ENCODE measurements at regions not wholly inside any gene's neighbourhood (a gene's known extent, or its start where the extent isn't known, plus 50 kb on each side); places are given as distances from the start of the nearest gene placed in this dataset.

- H3K27ac ChIP-seq (ENCODE audit: low read length), result no peak overlapping the region
- H3K27me3 ChIP-seq (ENCODE audit: control insufficient read depth, insufficient read depth, low read length), result no peaks in the 10 kb centered on the region
- H3K4me1 ChIP-seq (ENCODE audit: control insufficient read depth, low read depth, low read length), result no peaks in the 10 kb centered on the region
- no peaks in the 10 kb centered on the region for H3K36me3 ChIP-seq (ENCODE audit: control insufficient read depth, low read depth, low read length)
- H3K9me3 ChIP-seq (ENCODE audit: control insufficient read depth, low read depth, low read length), result no peaks in the 10 kb centered on the region
- H3K9ac ChIP-seq (ENCODE audit: low read length), result no peak overlapping the region
- no peak overlapping the region for H3K4me3 ChIP-seq (ENCODE audit: low read length)
Measured at GRCh38 chr5:168073311-168073710, 218.1 kb upstream of the WWC1 start.

GRCh38 chr5:168073991-168074800, 217.2 kb upstream of the WWC1 start:
- Histone ChIP-seq H3K9me3 (ENCODE audit: control insufficient read depth, low read depth, low read length) (no peaks in the 10 kb centered on the region), H3K27ac (ENCODE audit: low read length) (no peak overlapping the region), H3K27me3 (ENCODE audit: control insufficient read depth, insufficient read depth, low read length) (no peaks in the 10 kb centered on the region), H3K9ac (ENCODE audit: low read length) (no peak overlapping the region), H3K36me3 (ENCODE audit: control insufficient read depth, low read depth, low read length) (no peaks in the 10 kb centered on the region), H3K4me1 (ENCODE audit: control insufficient read depth, low read depth, low read length) (no peaks in the 10 kb centered on the region), H3K4me3 (ENCODE audit: low read length) (no peak overlapping the region)

GRCh38 chr5:168075387-168075786, 216.1 kb upstream of the WWC1 start:
- H3K4me1 ChIP-seq (ENCODE audit: control insufficient read depth, low read depth, low read length), result no peaks in the 10 kb centered on the region
- no peaks in the 10 kb centered on the region for H3K27me3 ChIP-seq (ENCODE audit: control insufficient read depth, insufficient read depth, low read length)
- H3K9me3 ChIP-seq (ENCODE audit: control insufficient read depth, low read depth, low read length), result no peaks in the 10 kb centered on the region
- no peak overlapping the region for H3K27ac ChIP-seq (ENCODE audit: low read length)
- no peak overlapping the region for H3K4me3 ChIP-seq (ENCODE audit: low read length)
- no peak overlapping the region for H3K9ac ChIP-seq (ENCODE audit: low read length)
- H3K36me3 ChIP-seq (ENCODE audit: control insufficient read depth, low read depth, low read length), result no peaks in the 10 kb centered on the region

GRCh38 chr5:168076561-168076991, 214.9 kb upstream of the WWC1 start:
- H3K9ac ChIP-seq (ENCODE audit: low read length), result no peak overlapping the region
- no peak overlapping the region for H3K4me3 ChIP-seq (ENCODE audit: low read length)
- H3K4me1 ChIP-seq (ENCODE audit: control insufficient read depth, low read depth, low read length), result no peaks in the 10 kb centered on the region
- H3K27me3 ChIP-seq (ENCODE audit: control insufficient read depth, insufficient read depth, low read length), result no peaks in the 10 kb centered on the region
- no peak overlapping the region for H3K27ac ChIP-seq (ENCODE audit: low read length)
- H3K36me3 ChIP-seq (ENCODE audit: control insufficient read depth, low read depth, low read length), result no peaks in the 10 kb centered on the region
- H3K9me3 ChIP-seq (ENCODE audit: control insufficient read depth, low read depth, low read length), result no peaks in the 10 kb centered on the region

- no peaks in the 10 kb centered on the region for H3K4me1 ChIP-seq (ENCODE audit: control insufficient read depth, low read depth, low read length)
- H3K27ac ChIP-seq (ENCODE audit: low read length), result no peak overlapping the region
Measured at GRCh38 chr5:168085261-168086031, 206.0 kb upstream of the WWC1 start.

GRCh38 chr5:168086104-168086610, 205.3 kb upstream of the WWC1 start:
- Histone ChIP-seq H3K9ac (ENCODE audit: low read length) (no peak overlapping the region), H3K9me3 (ENCODE audit: control insufficient read depth, low read depth, low read length) (no peaks in the 10 kb centered on the region), H3K27ac (ENCODE audit: low read length) (no peak overlapping the region), H3K4me3 (ENCODE audit: low read length) (no peak overlapping the region), H3K36me3 (ENCODE audit: control insufficient read depth, low read depth, low read length) (no peaks in the 10 kb centered on the region), H3K27me3 (ENCODE audit: control insufficient read depth, insufficient read depth, low read length) (no peaks in the 10 kb centered on the region), H3K4me1 (ENCODE audit: control insufficient read depth, low read depth, low read length) (no peaks in the 10 kb centered on the region)

More at GRCh38 chr5:168085261-168086031, 206.0 kb upstream of the WWC1 start:
- Histone ChIP-seq H3K9me3 (ENCODE audit: control insufficient read depth, low read depth, low read length) (no peaks in the 10 kb centered on the region), H3K27me3 (ENCODE audit: control insufficient read depth, insufficient read depth, low read length) (no peaks in the 10 kb centered on the region), H3K36me3 (ENCODE audit: control insufficient read depth, low read depth, low read length) (no peaks in the 10 kb centered on the region), H3K9ac (ENCODE audit: low read length) (no peak overlapping the region), H3K4me3 (ENCODE audit: low read length) (no peak overlapping the region)

- Histone ChIP-seq H3K27me3 (ENCODE audit: control insufficient read depth, insufficient read depth, low read length) (no peaks in the 10 kb centered on the region), H3K27ac (ENCODE audit: low read length) (no peak overlapping the region), H3K9me3 (ENCODE audit: control insufficient read depth, low read depth, low read length) (no peaks in the 10 kb centered on the region), H3K9ac (ENCODE audit: low read length) (no peak overlapping the region), H3K4me3 (ENCODE audit: low read length) (no peak overlapping the region), H3K4me1 (ENCODE audit: control insufficient read depth, low read depth, low read length) (no peaks in the 10 kb centered on the region), H3K36me3 (ENCODE audit: control insufficient read depth, low read depth, low read length) (no peaks in the 10 kb centered on the region)
Measured at GRCh38 chr5:168086746-168087145, 204.7 kb upstream of the WWC1 start.

GRCh38 chr5:168088410-168089173, 202.9 kb upstream of the WWC1 start:
- no peak overlapping the region for H3K4me3 ChIP-seq (ENCODE audit: low read length)
- no peaks in the 10 kb centered on the region for H3K4me1 ChIP-seq (ENCODE audit: control insufficient read depth, low read depth, low read length)
- no peaks in the 10 kb centered on the region for H3K9me3 ChIP-seq (ENCODE audit: control insufficient read depth, low read depth, low read length)
- no peaks in the 10 kb centered on the region for H3K27me3 ChIP-seq (ENCODE audit: control insufficient read depth, insufficient read depth, low read length)
- H3K36me3 ChIP-seq (ENCODE audit: control insufficient read depth, low read depth, low read length), result no peaks in the 10 kb centered on the region
- H3K27ac ChIP-seq (ENCODE audit: low read length), result no peak overlapping the region
- H3K9ac ChIP-seq (ENCODE audit: low read length), result no peak overlapping the region

GRCh38 chr5:168089201-168089887, 202.1 kb upstream of the WWC1 start:
- H3K36me3 ChIP-seq (ENCODE audit: control insufficient read depth, low read depth, low read length), result no peaks in the 10 kb centered on the region
- no peaks in the 10 kb centered on the region for H3K27me3 ChIP-seq (ENCODE audit: control insufficient read depth, insufficient read depth, low read length)
- no peaks in the 10 kb centered on the region for H3K4me1 ChIP-seq (ENCODE audit: control insufficient read depth, low read depth, low read length)
- H3K4me3 ChIP-seq (ENCODE audit: low read length), result no peak overlapping the region
- no peak overlapping the region for H3K27ac ChIP-seq (ENCODE audit: low read length)
- no peaks in the 10 kb centered on the region for H3K9me3 ChIP-seq (ENCODE audit: control insufficient read depth, low read depth, low read length)
- no peak overlapping the region for H3K9ac ChIP-seq (ENCODE audit: low read length)

GRCh38 chr5:168092209-168093185, 198.9 kb upstream of the WWC1 start:
- no peak overlapping the region for H3K27ac ChIP-seq (ENCODE audit: low read length)
- no peak overlapping the region for H3K4me3 ChIP-seq (ENCODE audit: low read length)
- no peaks in the 10 kb centered on the region for H3K36me3 ChIP-seq (ENCODE audit: control insufficient read depth, low read depth, low read length)
- H3K9ac ChIP-seq (ENCODE audit: low read length), result no peak overlapping the region
- no peaks in the 10 kb centered on the region for H3K9me3 ChIP-seq (ENCODE audit: control insufficient read depth, low read depth, low read length)
- H3K4me1 ChIP-seq (ENCODE audit: control insufficient read depth, low read depth, low read length), result no peaks in the 10 kb centered on the region
- no peaks in the 10 kb centered on the region for H3K27me3 ChIP-seq (ENCODE audit: control insufficient read depth, insufficient read depth, low read length)
